Left renal pelvis (tissue), 4 donors: ENCODE measurements at regions not wholly inside any gene's neighbourhood (a gene's known extent, or its start where the extent isn't known, plus 50 kb on each side); places are given as distances from the start of the nearest gene placed in this dataset.
"Not testable (repeated sequence)": the region's sequence is repeated elsewhere in the genome, so short reads cannot be mapped to it uniquely, and the experiment has no call there.

Experiments used
- DNase-seq, 4 donors: peaks; one replicate each; pipeline ENCODE4 v3.0.0-alpha.2; 2013; ENCODE audit warnings: low read depth in 4 of 4, low spot score in 3 of 4

GRCh38 chr20:40848096-40848495 is 159.1 kb upstream of the MAFB start:
- DNase-seq: no peak

GRCh38 chr20:40848526-40848925 is 159.5 kb upstream of the MAFB start:
- peak in 2 of 4 donors; percentile 38 to 56 for DNase-seq

- no peak for DNase-seq
Observed at GRCh38 chr20:40849456-40849855, 160.4 kb upstream of the MAFB start.

GRCh38 chr20:40851051-40851450 is 162.0 kb upstream of the MAFB start:
- no peak for DNase-seq

GRCh38 chr20:40855269-40855668 is 166.2 kb upstream of the MAFB start:
- DNase-seq: no peak

GRCh38 chr20:40856653-40857052 is 167.6 kb upstream of the MAFB start:
- no peak for DNase-seq

GRCh38 chr20:40860487-40860902 is 168.1 kb upstream of the TOP1 start:
- no peak for DNase-seq

- DNase-seq: no peak
Observed at GRCh38 chr20:40861427-40862008, 167.1 kb upstream of the TOP1 start.

- no peak for DNase-seq
Observed at GRCh38 chr20:40863355-40863919, 165.2 kb upstream of the TOP1 start.

GRCh38 chr20:40864470-40864869 is 164.2 kb upstream of the TOP1 start:
- no peak for DNase-seq

- DNase-seq: no peak
Observed at GRCh38 chr20:40865095-40865494, 163.5 kb upstream of the TOP1 start.

- no peak for DNase-seq
Observed at GRCh38 chr20:40866056-40866455, 162.6 kb upstream of the TOP1 start.

GRCh38 chr20:40868551-40869217 is 159.9 kb upstream of the TOP1 start:
- peak in 1 of 4 donors; percentile 55 for DNase-seq

GRCh38 chr20:40869218-40870147 is 159.1 kb upstream of the TOP1 start:
- no peak for DNase-seq

GRCh38 chr20:40875116-40876085 is 153.2 kb upstream of the TOP1 start:
- peak in 3 of 4 donors; percentile 45 to 59 (median 50) for DNase-seq

GRCh38 chr20:40878099-40878498 is 150.5 kb upstream of the TOP1 start:
- not testable (repeated sequence) for DNase-seq

GRCh38 chr20:40880063-40880728 is 148.4 kb upstream of the TOP1 start:
- no peak for DNase-seq

- DNase-seq: no peak
Observed at GRCh38 chr20:40880729-40881109, 147.9 kb upstream of the TOP1 start.

- no peak for DNase-seq
Observed at GRCh38 chr20:40882152-40882551, 146.5 kb upstream of the TOP1 start.
